HUES64 (cell line): ENCODE measurements at regions not wholly inside any gene's neighbourhood (a gene's known extent, or its start where the extent isn't known, plus 50 kb on each side); places are given as distances from the start of the nearest gene placed in this dataset.

Experiments used
- H3K27ac ChIP-seq: 2 replicates; pipeline ENCODE4 v1.7.0; 2013; ENCODE audit warnings: low read depth, low read length, inconsistent platforms
- H3K27me3 ChIP-seq: 2 replicates; pipeline ENCODE4 v1.6.1; 2013; ENCODE audit warnings: mild to moderate bottlenecking, low read length; ENCODE audit not compliant: insufficient read depth
- H3K36me3 ChIP-seq: 2 replicates; pipeline ENCODE4 v1.6.1; 2013; ENCODE audit warnings: mild to moderate bottlenecking, low read length; ENCODE audit not compliant: insufficient read depth
- H3K4me1 ChIP-seq: 2 replicates; pipeline ENCODE4 v1.6.1; 2013; ENCODE audit warnings: mild to moderate bottlenecking, low read length, moderate library complexity; ENCODE audit not compliant: insufficient read depth
- H3K4me3 ChIP-seq: 2 replicates; pipeline ENCODE4 v1.5.1; 2013; ENCODE audit warnings: mild to moderate bottlenecking, low read length, moderate library complexity
- H3K9ac ChIP-seq: 2 replicates; pipeline ENCODE4 v1.6.1; 2013; ENCODE audit warnings: mild to moderate bottlenecking, low read depth, low read length
- H3K9me3 ChIP-seq: 2 replicates; pipeline ENCODE4 v1.6.1; 2013; ENCODE audit warnings: low read depth, low read length; ENCODE audit not compliant: insufficient read depth
- WGBS: fragments of 150-250, 120-280 bp; methylation state at CpG from one replicate; pipeline ENCODE4 v1.1.7; 2013; ENCODE audit warnings: missing lambda C conversion rate; 5-methylcytosine and 5-hydroxymethylcytosine counted together

GRCh38 chr9:134214386-134214765 lies 50.0 kb upstream of the RNU6ATAC start:
- H3K36me3 ChIP-seq: no peaks in the 10 kb centered on the region
- H3K27ac ChIP-seq: no peak overlapping the region
- no peaks in the 10 kb centered on the region for H3K4me1 ChIP-seq
- 86% methylated on average over 6 of the region's 6 CpGs for WGBS
- no peaks in the 10 kb centered on the region for H3K9me3 ChIP-seq
- no peak overlapping the region for H3K4me3 ChIP-seq
- no peaks in the 10 kb centered on the region for H3K27me3 ChIP-seq
- no peak overlapping the region for H3K9ac ChIP-seq

DNA sequence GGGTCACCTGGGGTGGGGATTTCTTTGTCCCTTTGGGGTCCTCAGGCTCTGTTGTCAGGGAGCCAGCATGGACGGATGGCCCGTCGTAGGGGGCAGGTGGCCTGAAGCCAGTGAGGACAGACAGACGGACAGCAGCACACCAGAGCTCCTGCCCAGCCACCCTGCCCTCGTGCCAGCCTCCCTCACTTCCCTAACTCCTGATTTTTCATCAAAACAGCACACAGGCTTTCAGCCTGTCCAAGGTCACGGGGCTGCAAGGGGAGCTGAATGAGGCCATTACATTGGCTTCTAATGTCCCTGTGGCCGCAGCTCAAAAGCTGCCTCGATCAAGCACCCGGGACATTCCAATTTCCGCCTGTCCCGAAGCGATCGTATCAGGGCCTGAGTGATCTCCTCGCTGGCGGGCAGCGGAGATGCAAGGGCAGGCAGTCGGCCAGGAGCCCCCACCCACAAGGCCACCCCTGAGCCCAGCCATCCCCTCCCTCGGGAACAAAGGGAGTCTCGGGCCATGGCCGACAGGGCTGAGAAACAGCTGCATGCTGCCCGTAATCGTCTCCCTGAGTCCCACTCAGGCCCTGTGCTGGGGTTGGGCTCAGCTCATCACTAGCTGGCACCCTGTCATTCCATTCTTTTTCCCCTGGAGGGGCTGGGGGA lies 50.5 kb upstream of the RNU6ATAC start:
- 92% methylated on average over 22 of the region's 22 CpGs for WGBS
- no peaks in the 10 kb centered on the region for H3K4me1 ChIP-seq

GRCh38 chr9:134215420-134215698 lies 51.0 kb upstream of the RNU6ATAC start:
- no peak overlapping the region for H3K4me3 ChIP-seq
- no peaks in the 10 kb centered on the region for H3K27me3 ChIP-seq
- no peaks in the 10 kb centered on the region for H3K4me1 ChIP-seq
- no peak overlapping the region for H3K27ac ChIP-seq
- WGBS: 92% methylated on average over 7 of the region's 7 CpGs
- H3K36me3 ChIP-seq: no peaks in the 10 kb centered on the region
- H3K9ac ChIP-seq: no peak overlapping the region
- no peaks in the 10 kb centered on the region for H3K9me3 ChIP-seq

More for the DNA sequence above, 50.5 kb upstream of the RNU6ATAC start:
- Histone ChIP-seq H3K4me3 (no peak overlapping the region), H3K27me3 (no peaks in the 10 kb centered on the region), H3K9ac (no peak overlapping the region), H3K36me3 (no peaks in the 10 kb centered on the region), H3K9me3 (no peaks in the 10 kb centered on the region), H3K27ac (no peak overlapping the region)

- H3K4me3 ChIP-seq: no peak overlapping the region
- H3K9ac ChIP-seq: no peak overlapping the region
- H3K27ac ChIP-seq: no peak overlapping the region; the same call in 1 of the 2 replicates
- no peaks in the 10 kb centered on the region for H3K9me3 ChIP-seq
- 87% methylated on average over 32 of the region's 32 CpGs for WGBS
- no peaks in the 10 kb centered on the region for H3K36me3 ChIP-seq
- no peaks in the 10 kb centered on the region for H3K27me3 ChIP-seq
- H3K4me1 ChIP-seq: no peaks in the 10 kb centered on the region
Measured at GRCh38 chr9:134215699-134216448, 51.5 kb upstream of the RNU6ATAC start.

- Histone ChIP-seq H3K27ac (no peak overlapping the region), H3K4me1 (no peaks in the 10 kb centered on the region), H3K9me3 (no peaks in the 10 kb centered on the region), H3K36me3 (no peaks in the 10 kb centered on the region), H3K9ac (no peak overlapping the region), H3K27me3 (no peaks in the 10 kb centered on the region), H3K4me3 (no peak overlapping the region)
- WGBS: 79% methylated on average over 14 of the region's 14 CpGs
Measured at GRCh38 chr9:134216449-134216951, 52.1 kb upstream of the RNU6ATAC start.

DNA sequence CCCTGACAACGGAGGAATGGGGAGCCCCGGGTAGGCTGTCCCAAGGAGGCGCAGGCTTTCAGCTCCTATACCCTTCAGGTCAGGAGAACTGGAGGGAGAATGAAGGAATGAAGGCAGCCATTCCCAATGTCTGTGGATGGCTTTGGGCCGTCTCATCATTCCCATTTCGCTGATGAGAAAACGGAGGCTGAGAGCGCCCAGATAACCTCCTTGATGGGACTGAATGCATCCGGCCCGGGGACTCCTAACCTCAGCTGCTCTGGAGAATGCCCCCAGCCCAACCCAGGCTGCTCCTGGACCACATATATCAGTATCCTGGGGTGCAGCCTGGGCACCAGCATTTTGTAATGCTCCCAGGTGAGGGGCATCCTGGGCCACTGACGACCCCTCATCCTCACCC lies 52.6 kb upstream of the RNU6ATAC start:
- 92% methylated on average over 10 of the region's 10 CpGs for WGBS
- no peak overlapping the region for H3K27ac ChIP-seq
- H3K9me3 ChIP-seq: no peaks in the 10 kb centered on the region
- no peak overlapping the region for H3K9ac ChIP-seq
- no peaks in the 10 kb centered on the region for H3K4me1 ChIP-seq
- H3K27me3 ChIP-seq: no peaks in the 10 kb centered on the region
- H3K36me3 ChIP-seq: no peaks in the 10 kb centered on the region
- H3K4me3 ChIP-seq: no peak overlapping the region

DNA sequence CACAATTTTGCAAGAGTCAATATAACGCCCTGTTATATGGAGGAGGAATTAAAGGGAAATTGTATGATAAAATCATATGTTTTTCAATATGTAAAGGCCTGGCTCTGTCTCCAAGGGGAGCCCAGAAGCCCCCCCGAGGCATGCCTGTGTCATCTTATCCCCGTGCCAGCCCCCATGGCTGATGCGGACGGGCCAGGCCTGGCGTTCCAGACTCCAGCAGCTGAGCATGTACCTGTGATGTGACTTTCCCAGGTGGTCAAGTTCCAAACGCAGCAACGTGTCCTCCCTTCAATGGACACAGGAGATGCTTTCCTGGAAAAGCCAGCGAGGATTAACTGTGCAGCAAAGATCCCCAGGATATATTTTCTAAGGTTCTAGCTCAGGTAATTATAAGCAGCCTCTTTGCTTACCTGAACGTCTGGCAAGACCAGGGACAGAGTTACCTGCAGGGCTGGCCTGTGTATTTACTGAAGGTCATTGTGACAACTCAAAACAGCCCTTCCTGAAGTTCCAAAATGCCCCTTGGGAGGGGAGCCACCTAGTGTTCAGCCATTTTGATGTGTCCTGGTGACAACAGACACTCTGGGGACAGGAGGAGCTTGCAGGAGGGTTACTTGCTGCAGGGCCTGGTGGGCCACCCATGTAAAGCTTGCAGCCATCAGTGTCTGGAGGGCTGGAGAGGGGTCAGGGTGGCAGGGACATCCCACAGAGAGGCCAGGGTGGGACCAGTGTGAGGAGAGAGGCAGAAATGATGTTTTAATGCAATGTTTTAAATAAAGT lies 53.3 kb upstream of the RNU6ATAC start:
- Histone ChIP-seq H3K9ac (no peak overlapping the region), H3K27me3 (no peaks in the 10 kb centered on the region), H3K9me3 (no peaks in the 10 kb centered on the region), H3K27ac (no peak overlapping the region), H3K4me1 (no peaks in the 10 kb centered on the region), H3K4me3 (no peak overlapping the region), H3K36me3 (no peaks in the 10 kb centered on the region)
- WGBS: 93% methylated on average over 10 of the region's 10 CpGs

DNA sequence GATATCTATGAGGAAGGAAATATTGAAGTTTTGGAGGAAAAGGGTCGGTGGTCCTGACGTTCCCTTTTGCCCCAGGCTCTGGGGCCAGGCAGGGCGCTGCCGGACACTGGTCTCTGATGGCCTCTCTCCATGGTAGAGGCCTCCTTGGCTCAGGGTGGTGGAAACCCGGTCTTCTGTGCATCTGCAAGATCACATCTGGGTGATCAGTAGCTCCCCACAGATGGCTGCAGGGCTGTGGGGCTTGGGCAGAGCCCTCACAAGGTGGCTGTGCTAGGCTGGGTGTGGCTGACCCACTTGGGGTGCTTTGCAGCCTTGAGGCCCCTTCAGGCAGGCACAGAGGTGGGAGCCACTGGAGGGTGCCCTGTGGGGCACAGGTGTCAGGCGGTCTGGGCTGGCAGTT lies 53.9 kb upstream of the RNU6ATAC start:
- Histone ChIP-seq H3K27me3 (no peaks in the 10 kb centered on the region), H3K4me1 (peaks cover 4% of the 10 kb centered on the region; the same call in 1 of the 2 replicates), H3K36me3 (no peaks in the 10 kb centered on the region), H3K27ac (no peak overlapping the region), H3K4me3 (no peak overlapping the region), H3K9ac (no peak overlapping the region), H3K9me3 (no peaks in the 10 kb centered on the region)
- WGBS: 93% methylated on average over 6 of the region's 6 CpGs

DNA sequence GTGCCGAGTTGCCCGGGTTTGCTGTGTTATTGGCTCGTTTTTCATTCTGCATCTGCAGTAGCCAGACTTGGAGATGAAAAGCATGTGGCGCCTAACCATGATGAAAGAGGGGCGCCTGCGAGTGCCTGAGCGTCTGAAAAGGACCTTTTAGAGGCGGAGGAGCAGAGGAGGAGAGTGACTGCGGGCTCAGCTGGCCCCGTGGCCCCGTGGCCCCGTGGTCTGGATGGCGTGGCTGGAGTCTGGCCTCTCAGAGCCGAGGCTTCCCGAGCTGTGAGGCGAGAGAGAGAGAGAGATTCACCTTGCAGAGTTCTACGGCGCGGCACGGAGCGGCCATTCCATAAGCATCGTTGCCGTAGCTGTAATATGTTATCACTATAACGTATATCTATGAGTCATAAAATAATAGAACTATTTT lies 55.3 kb upstream of the RNU6ATAC start:
- Histone ChIP-seq H3K9ac (no peak overlapping the region), H3K9me3 (no peaks in the 10 kb centered on the region), H3K27me3 (no peaks in the 10 kb centered on the region), H3K27ac (no peak overlapping the region), H3K36me3 (no peaks in the 10 kb centered on the region), H3K4me1 (peaks cover 5% of the 10 kb centered on the region; the same call in 1 of the 2 replicates), H3K4me3 (no peak overlapping the region)
- WGBS: 96% methylated on average over 21 of the region's 24 CpGs

DNA sequence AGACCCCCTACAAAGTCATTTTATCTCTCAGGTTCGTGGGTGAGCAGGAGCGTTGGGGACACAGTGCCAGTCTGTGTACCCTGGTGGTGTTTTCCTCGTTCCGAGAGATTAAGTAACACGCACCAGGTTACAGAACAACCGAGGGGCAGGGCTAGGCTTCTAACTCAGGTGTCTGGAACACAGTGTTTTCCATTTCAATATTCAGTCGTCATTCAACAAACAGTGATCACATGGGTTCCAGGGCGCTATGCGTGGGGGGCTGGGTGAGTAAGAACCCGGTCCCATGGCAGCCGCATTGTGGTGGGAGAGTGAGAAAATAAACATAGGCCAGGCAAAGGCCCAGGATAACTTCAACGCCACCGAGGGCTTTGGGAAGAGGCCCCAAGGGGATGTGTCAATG lies 55.9 kb upstream of the RNU6ATAC start:
- Histone ChIP-seq H3K4me1 (peaks cover 5% of the 10 kb centered on the region; the same call in 1 of the 2 replicates), H3K36me3 (no peaks in the 10 kb centered on the region), H3K4me3 (no peak overlapping the region), H3K9me3 (no peaks in the 10 kb centered on the region), H3K27me3 (no peaks in the 10 kb centered on the region), H3K9ac (no peak overlapping the region), H3K27ac (no peak overlapping the region)
- 92% methylated on average over 13 of the region's 13 CpGs for WGBS
